GM18511 (cell line): ENCODE measurements at regions not wholly inside any gene's neighbourhood (a gene's known extent, or its start where the extent isn't known, plus 50 kb on each side); places are given as distances from the start of the nearest gene placed in this dataset.
"Not testable (repeated sequence)": the region's sequence is repeated elsewhere in the genome, so short reads cannot be mapped to it uniquely, and the experiment has no call there.

Experiments used
- ATAC-seq: cut with Tn5 transposase; IDR thresholded peaks from one replicate; pipeline ENCODE4 v1.9.1; 2021; ENCODE audit warnings: mild to moderate bottlenecking, moderate library complexity; ENCODE audit not compliant: unreplicated experiment

GRCh38 chr9:104269996-104270963 lies 176.2 kb downstream of the SMC2 start:
- ATAC-seq = no peak

GRCh38 chr9:104276709-104277245 lies 182.7 kb downstream of the SMC2 start:
- ATAC-seq = no peak

- no peak for ATAC-seq
Observed at GRCh38 chr9:104278929-104279496, 184.9 kb downstream of the SMC2 start.

- ATAC-seq = no peak
Observed at GRCh38 chr9:104279535-104280177, 185.5 kb downstream of the SMC2 start.

- no peak for ATAC-seq
Observed at GRCh38 chr9:104280178-104280560, 186.1 kb downstream of the SMC2 start.

GRCh38 chr9:104280711-104281110 lies 186.6 kb downstream of the SMC2 start:
- ATAC-seq = no peak

GRCh38 chr9:104286187-104286586 lies 192.1 kb downstream of the SMC2 start:
- ATAC-seq = no peak

- no peak for ATAC-seq
Observed at GRCh38 chr9:104286799-104287198, 192.7 kb downstream of the SMC2 start.

GRCh38 chr9:104287253-104287878 lies 193.3 kb downstream of the SMC2 start:
- ATAC-seq = no peak

- ATAC-seq = no peak
Observed at GRCh38 chr9:104293877-104294276, 199.8 kb downstream of the SMC2 start.

GRCh38 chr9:104300124-104300523 lies 203.9 kb upstream of the OR13F1 start:
- no peak for ATAC-seq

- no peak for ATAC-seq
Observed at GRCh38 chr9:104301755-104302154, 202.3 kb upstream of the OR13F1 start.

- no peak for ATAC-seq
Observed at GRCh38 chr9:104302775-104303174, 201.3 kb upstream of the OR13F1 start.

GRCh38 chr9:104304925-104305324 lies 199.1 kb upstream of the OR13F1 start:
- ATAC-seq = no peak

- ATAC-seq = no peak
Observed at GRCh38 chr9:104313396-104314110, 190.5 kb upstream of the OR13F1 start.

GRCh38 chr9:104316201-104317009 lies 187.7 kb upstream of the OR13F1 start:
- ATAC-seq = not testable (repeated sequence)

- ATAC-seq = no peak
Observed at GRCh38 chr9:104319198-104319597, 184.9 kb upstream of the OR13F1 start.

GRCh38 chr9:104319685-104320084 lies 184.4 kb upstream of the OR13F1 start:
- ATAC-seq = no peak

GRCh38 chr9:104322596-104322995 lies 181.5 kb upstream of the OR13F1 start:
- no peak for ATAC-seq
